ENCODE measurements at regions not wholly inside any gene's neighbourhood (a gene's known extent, or its start where the extent isn't known, plus 50 kb on each side); places are given as distances from the start of the nearest gene placed in this dataset.

DNA sequence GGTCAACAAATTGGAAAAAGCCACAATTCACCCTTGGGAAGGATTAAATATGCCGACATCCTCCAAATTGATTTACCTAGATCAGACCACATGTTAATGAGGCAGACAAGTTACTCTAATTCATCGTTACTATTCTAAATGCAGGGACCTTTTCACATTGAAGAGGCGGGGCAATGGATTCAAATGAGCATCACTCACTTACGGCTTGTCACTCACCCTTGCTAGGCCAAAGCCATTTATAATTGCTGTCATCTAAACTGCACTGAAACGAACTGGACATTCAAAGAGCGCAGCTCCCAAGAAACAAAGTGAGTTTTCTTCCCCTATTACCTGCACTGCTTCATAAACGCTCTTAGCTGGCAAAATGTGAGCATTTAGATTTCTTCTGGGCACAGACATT lies 313.9 kb downstream of the WDR72 start:
- Histone ChIP-seq H3K9me3 (ENCODE audit: control insufficient read depth, low read depth, low read length) (no peaks in the 10 kb centered on the region), H3K27ac (ENCODE audit: low read length) (no peak overlapping the region), H3K27me3 (ENCODE audit: control insufficient read depth, insufficient read depth, low read length) (no peaks in the 10 kb centered on the region), H3K36me3 (ENCODE audit: control insufficient read depth, low read depth, low read length) (no peaks in the 10 kb centered on the region), H3K9ac (ENCODE audit: low read length) (no peak overlapping the region), H3K4me1 (ENCODE audit: control insufficient read depth, low read depth, low read length) (peaks cover 20% of the 10 kb centered on the region), H3K4me3 (ENCODE audit: low read length) (no peak overlapping the region)

DNA sequence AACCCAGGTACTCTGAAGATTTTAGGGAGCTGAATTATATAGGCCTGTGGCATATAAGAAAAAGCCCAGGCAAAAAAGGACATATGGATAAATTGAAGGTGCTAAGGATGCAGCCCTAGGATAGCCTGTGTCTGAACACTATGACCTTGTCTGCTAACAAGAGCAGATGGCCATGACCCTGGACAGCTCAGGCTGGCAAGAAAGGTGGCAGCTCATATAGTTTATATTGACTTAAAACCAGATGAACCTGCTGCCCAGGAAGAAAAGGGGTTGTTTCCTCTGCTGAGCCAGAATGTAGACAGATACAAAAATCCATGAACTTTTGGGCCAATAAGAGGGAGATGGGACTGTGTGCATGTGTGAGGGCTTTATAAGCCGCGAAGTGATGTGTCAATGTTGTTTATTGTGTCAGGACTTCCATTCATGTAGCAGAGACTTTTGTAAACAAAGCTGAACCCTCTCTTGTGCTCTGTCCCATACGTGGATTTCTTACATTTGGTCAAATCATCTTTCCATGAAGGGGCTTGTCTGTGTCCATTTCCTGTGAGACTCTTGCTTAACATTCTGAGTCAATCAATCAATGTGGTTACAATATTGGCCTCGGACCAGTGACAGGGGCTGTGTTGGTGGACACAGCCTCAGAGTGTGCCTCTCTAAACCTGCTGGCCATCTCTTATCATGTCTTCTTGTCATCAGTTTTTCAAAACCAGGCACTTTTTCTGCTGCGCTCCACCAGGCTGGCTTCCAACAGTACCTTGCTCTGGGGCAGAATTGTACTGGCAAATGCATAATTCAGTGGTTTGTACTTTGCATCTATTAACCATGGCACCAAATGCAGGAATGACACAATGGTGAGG lies 321.2 kb downstream of the WDR72 start:
- Histone ChIP-seq H3K9ac (ENCODE audit: low read length) (no peak overlapping the region), H3K27me3 (ENCODE audit: control insufficient read depth, insufficient read depth, low read length) (no peaks in the 10 kb centered on the region), H3K4me3 (ENCODE audit: low read length) (no peak overlapping the region), H3K27ac (ENCODE audit: low read length) (no peak overlapping the region), H3K36me3 (ENCODE audit: control insufficient read depth, low read depth, low read length) (no peaks in the 10 kb centered on the region), H3K4me1 (ENCODE audit: control insufficient read depth, low read depth, low read length) (no peaks in the 10 kb centered on the region), H3K9me3 (ENCODE audit: control insufficient read depth, low read depth, low read length) (no peaks in the 10 kb centered on the region)

DNA sequence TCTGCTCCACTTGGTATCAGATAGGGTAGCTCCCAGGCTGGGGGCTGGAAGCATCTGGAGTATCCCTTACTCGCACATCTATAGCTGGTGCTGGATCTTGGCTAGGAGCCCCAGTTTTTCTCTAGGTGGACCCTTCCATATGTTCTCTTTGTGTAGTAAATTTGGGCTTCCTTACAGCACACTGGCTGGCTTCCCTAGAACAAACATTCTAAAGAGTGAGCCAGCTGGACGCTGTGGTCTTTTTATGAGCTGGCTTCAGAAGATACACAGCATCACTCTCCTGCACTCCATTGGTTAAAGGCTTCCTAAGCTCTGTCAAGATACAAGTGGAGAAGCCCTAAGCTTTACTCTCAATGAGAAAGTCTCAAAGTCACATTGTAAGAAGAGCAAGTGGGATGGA lies 322.1 kb downstream of the WDR72 start:
- Histone ChIP-seq H3K9me3 (ENCODE audit: control insufficient read depth, low read depth, low read length) (no peaks in the 10 kb centered on the region), H3K36me3 (ENCODE audit: control insufficient read depth, low read depth, low read length) (no peaks in the 10 kb centered on the region), H3K9ac (ENCODE audit: low read length) (no peak overlapping the region), H3K27me3 (ENCODE audit: control insufficient read depth, insufficient read depth, low read length) (no peaks in the 10 kb centered on the region), H3K27ac (ENCODE audit: low read length) (no peak overlapping the region), H3K4me3 (ENCODE audit: low read length) (no peak overlapping the region), H3K4me1 (ENCODE audit: control insufficient read depth, low read depth, low read length) (no peaks in the 10 kb centered on the region)

DNA sequence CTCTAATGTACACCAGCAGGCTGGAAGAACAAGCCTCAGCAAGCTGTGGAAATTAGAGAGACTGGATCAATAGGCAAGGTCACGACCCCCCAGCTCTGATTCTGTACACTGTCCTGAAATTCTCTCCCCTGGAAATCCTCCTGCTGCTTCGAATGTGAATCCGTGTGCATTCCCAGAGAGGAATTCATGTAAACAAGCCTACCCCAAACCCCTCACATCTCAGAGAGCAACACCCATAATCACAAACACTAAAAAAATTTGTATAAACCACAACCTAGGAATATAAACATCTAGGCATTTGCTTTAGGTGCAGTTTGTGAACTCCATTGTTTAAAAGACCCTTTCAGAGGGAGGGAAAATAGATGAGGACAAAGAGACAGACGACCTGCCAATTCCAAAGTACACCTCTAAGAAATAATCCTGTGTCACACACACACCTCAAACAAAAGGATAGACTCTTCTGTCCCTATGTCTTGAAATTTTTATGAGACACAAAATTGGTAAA lies 325.2 kb downstream of the WDR72 start:
- no peak overlapping the region for H3K27ac ChIP-seq (ENCODE audit: low read length)
- H3K9me3 ChIP-seq (ENCODE audit: control insufficient read depth, low read depth, low read length) = no peaks in the 10 kb centered on the region
- H3K9ac ChIP-seq (ENCODE audit: low read length) = no peak overlapping the region
- no peak overlapping the region for H3K4me3 ChIP-seq (ENCODE audit: low read length)
- H3K27me3 ChIP-seq (ENCODE audit: control insufficient read depth, insufficient read depth, low read length) = no peaks in the 10 kb centered on the region
- no peaks in the 10 kb centered on the region for H3K36me3 ChIP-seq (ENCODE audit: control insufficient read depth, low read depth, low read length)
- H3K4me1 ChIP-seq (ENCODE audit: control insufficient read depth, low read depth, low read length) = no peaks in the 10 kb centered on the region

DNA sequence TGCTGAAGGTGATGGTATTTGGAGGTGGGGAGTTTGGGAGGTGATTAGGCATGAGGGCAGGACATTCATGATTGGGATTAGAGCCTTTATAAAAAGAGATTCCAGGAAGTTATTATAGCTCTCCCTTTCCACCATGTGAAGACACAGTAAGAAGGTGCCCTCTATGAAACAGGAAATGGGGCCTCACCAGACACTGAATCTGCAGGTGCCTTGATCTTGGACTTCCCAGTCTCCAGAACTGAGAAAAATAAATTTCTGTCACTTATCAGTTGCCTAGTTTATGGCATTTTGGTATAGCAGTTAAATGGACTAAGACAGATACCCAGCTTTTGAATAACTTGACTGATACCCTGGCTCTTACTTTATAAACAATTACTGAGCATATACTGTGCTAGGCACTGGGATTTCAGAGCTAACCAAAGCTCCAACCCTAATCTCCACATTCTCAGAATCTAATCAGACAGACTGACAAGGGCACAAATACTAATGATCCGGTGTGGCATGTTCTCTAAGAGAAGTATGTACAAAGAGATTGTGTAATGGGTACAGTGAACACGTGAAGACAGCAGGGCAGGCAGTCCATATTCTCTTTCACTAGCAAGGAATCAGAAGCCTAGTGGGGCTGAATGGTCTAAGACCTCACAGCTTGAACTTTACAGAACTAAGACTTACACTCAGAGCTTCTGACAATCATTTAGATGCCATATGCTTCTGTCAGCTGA lies 343.1 kb downstream of the WDR72 start:
- Histone ChIP-seq H3K27me3 (ENCODE audit: control insufficient read depth, insufficient read depth, low read length) (no peaks in the 10 kb centered on the region), H3K4me3 (ENCODE audit: low read length) (no peak overlapping the region), H3K36me3 (ENCODE audit: control insufficient read depth, low read depth, low read length) (no peaks in the 10 kb centered on the region), H3K4me1 (ENCODE audit: control insufficient read depth, low read depth, low read length) (no peaks in the 10 kb centered on the region), H3K9ac (ENCODE audit: low read length) (no peak overlapping the region), H3K27ac (ENCODE audit: low read length) (no peak overlapping the region), H3K9me3 (ENCODE audit: control insufficient read depth, low read depth, low read length) (no peaks in the 10 kb centered on the region)

DNA sequence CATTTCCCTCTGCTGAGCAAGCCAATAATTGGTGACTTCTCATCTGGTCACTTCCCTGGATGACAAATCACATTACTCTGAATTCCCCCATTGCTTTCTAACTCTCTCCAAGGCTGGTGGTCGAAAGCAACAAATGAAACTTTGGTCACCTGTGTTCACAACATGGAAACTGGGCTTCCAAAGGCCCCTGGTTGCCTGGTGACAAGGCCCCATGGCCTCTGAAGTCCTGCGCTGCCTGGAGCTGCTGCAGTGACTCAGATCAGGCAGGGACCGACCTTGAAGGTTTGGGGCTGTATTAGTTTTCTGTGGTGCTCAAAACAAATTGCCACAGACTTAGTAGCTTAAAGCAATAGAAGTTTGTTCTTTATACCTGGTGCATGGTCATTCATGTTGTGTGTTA lies 345.3 kb downstream of the WDR72 start:
- H3K9me3 ChIP-seq (ENCODE audit: control insufficient read depth, low read depth, low read length) = no peaks in the 10 kb centered on the region
- no peaks in the 10 kb centered on the region for H3K4me1 ChIP-seq (ENCODE audit: control insufficient read depth, low read depth, low read length)
- H3K27ac ChIP-seq (ENCODE audit: low read length) = no peak overlapping the region
- no peaks in the 10 kb centered on the region for H3K27me3 ChIP-seq (ENCODE audit: control insufficient read depth, insufficient read depth, low read length)
- no peaks in the 10 kb centered on the region for H3K36me3 ChIP-seq (ENCODE audit: control insufficient read depth, low read depth, low read length)
- H3K9ac ChIP-seq (ENCODE audit: low read length) = no peak overlapping the region
- no peak overlapping the region for H3K4me3 ChIP-seq (ENCODE audit: low read length)

DNA sequence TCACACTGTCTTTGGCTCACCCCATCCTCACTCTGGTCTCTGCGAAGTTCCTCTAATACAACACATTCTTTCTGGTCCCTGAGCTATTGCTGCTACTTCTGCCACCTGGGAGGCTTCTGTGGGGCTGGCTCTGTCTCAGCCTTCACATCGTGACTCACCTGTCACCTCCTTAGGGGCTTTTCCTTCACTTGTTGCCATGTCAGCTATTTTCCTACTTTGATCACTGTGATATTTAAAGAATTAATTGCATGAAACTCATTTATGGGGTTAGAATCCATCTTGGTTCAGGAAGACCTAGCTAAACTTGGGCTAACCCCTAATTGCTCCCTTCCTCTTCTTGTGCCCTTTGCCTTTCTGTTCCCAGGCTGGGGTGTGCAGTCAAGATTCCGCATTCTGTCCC lies 346.9 kb downstream of the WDR72 start:
- H3K4me3 ChIP-seq (ENCODE audit: low read length) = no peak overlapping the region

DNA sequence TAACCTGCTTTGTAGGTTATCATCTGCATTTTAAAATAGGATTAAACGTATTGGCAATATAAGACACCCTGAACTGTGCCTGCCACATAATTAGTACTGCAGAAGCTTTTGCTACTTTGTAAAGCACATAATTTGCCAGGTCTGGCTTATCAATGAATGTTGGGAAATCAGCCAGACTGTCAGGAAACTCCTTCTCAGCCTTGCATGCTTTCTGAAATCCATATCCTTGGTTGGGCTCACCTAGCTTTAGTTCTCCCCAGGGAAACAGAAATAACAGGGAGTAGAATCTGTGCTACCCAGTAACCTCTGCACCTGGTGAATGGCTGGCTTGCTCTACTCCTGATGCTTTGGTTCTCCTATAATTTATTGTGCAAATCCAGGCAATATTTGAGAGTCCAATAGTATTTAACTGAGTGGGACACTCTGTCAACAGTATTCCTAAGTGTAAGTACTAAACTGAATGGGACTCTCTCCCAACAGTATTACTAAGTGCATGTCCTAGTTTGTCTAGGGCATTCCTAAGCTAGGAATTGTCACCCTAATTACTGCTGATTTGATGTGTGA lies 354.5 kb downstream of the WDR72 start:
- Histone ChIP-seq H3K4me1 (ENCODE audit: control insufficient read depth, low read depth, low read length) (peaks cover 6% of the 10 kb centered on the region), H3K27ac (ENCODE audit: low read length) (no peak overlapping the region), H3K4me3 (ENCODE audit: low read length) (no peak overlapping the region), H3K36me3 (ENCODE audit: control insufficient read depth, low read depth, low read length) (no peaks in the 10 kb centered on the region), H3K27me3 (ENCODE audit: control insufficient read depth, insufficient read depth, low read length) (no peaks in the 10 kb centered on the region), H3K9ac (ENCODE audit: low read length) (no peak overlapping the region), H3K9me3 (ENCODE audit: control insufficient read depth, low read depth, low read length) (no peaks in the 10 kb centered on the region)

More for the DNA sequence above, 346.9 kb downstream of the WDR72 start:
- Histone ChIP-seq H3K27ac (ENCODE audit: low read length) (no peak overlapping the region), H3K4me1 (ENCODE audit: control insufficient read depth, low read depth, low read length) (no peaks in the 10 kb centered on the region), H3K27me3 (ENCODE audit: control insufficient read depth, insufficient read depth, low read length) (no peaks in the 10 kb centered on the region), H3K36me3 (ENCODE audit: control insufficient read depth, low read depth, low read length) (no peaks in the 10 kb centered on the region), H3K9ac (ENCODE audit: low read length) (no peak overlapping the region), H3K9me3 (ENCODE audit: control insufficient read depth, low read depth, low read length) (no peaks in the 10 kb centered on the region)

DNA sequence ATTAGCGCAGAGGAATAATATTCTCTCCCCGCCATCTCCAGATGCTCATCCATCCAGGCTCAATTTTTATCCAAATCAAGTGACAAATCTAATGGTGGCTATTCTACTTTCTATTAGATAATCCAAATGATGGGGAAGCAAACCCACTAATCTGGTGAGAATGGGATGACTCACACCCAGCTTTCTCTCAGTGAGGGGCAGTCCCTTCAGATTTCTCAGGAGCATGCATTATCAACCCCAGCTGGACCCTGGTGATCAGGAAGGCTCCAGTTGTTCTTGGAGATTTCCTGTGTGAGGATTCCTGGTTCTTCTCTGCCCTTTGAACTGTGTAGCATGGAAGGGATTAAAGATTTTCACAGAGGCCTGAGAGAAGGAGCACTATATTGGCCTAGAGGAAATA lies 358.0 kb downstream of the WDR72 start:
- Histone ChIP-seq H3K4me1 (ENCODE audit: control insufficient read depth, low read depth, low read length) (peaks cover 6% of the 10 kb centered on the region), H3K36me3 (ENCODE audit: control insufficient read depth, low read depth, low read length) (no peaks in the 10 kb centered on the region), H3K9ac (ENCODE audit: low read length) (no peak overlapping the region), H3K27ac (ENCODE audit: low read length) (no peak overlapping the region), H3K4me3 (ENCODE audit: low read length) (no peak overlapping the region), H3K27me3 (ENCODE audit: control insufficient read depth, insufficient read depth, low read length) (no peaks in the 10 kb centered on the region), H3K9me3 (ENCODE audit: control insufficient read depth, low read depth, low read length) (no peaks in the 10 kb centered on the region)

DNA sequence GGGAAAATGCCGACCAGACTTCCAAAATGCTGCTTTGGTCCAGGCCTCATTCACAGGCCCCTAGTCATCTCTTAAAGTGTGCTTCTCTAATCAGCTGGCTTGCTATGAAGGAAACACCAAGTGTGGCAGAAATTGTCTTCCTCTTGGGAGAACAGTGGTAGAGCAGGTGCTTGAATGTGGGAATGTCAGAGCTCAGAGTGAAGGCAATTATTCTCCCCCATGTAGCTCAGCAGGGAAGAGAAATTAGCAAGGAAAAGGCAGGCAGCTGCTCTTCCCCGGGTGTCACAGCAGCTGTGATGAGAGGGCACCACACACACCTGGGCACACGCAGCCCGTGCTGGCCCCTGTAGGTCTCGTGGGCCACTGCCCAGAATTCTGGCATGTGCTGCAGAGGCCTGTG lies 358.5 kb downstream of the WDR72 start:
- H3K9ac ChIP-seq (ENCODE audit: low read length) = no peak overlapping the region
- no peak overlapping the region for H3K27ac ChIP-seq (ENCODE audit: low read length)
- H3K4me3 ChIP-seq (ENCODE audit: low read length) = no peak overlapping the region
- H3K4me1 ChIP-seq (ENCODE audit: control insufficient read depth, low read depth, low read length) = peaks cover 6% of the 10 kb centered on the region
- no peaks in the 10 kb centered on the region for H3K36me3 ChIP-seq (ENCODE audit: control insufficient read depth, low read depth, low read length)
- H3K27me3 ChIP-seq (ENCODE audit: control insufficient read depth, insufficient read depth, low read length) = no peaks in the 10 kb centered on the region
- no peaks in the 10 kb centered on the region for H3K9me3 ChIP-seq (ENCODE audit: control insufficient read depth, low read depth, low read length)

DNA sequence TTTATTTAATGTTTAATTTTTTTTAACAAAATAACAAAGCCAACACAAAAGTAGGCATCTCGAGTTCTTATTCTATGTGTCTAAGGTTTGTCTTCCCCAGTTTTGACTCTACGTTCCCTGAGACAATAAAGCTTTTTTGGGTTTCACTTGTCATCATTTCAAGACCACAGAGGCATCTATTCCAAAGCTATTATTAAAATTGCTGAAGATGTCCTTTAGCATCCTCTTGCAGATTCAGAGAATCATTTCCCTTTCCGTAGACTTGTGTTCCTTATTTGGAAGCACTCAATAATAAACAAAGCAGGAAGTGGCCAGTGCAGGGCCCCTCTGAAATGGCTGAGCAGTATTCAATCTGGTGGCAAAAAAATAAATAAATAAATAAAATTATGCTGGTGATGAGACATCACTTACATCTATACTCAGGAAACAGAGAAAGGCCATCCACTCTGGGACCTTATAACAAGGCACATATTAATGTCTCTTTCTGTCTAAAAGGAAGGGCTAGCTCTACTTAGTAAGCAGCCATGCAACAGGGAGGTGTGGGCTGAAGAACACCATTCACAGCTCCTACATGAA lies 362.3 kb downstream of the WDR72 start:
- Histone ChIP-seq H3K9ac (ENCODE audit: low read length) (no peak overlapping the region), H3K27ac (ENCODE audit: low read length) (no peak overlapping the region), H3K36me3 (ENCODE audit: control insufficient read depth, low read depth, low read length) (no peaks in the 10 kb centered on the region), H3K4me3 (ENCODE audit: low read length) (no peak overlapping the region), H3K27me3 (ENCODE audit: control insufficient read depth, insufficient read depth, low read length) (no peaks in the 10 kb centered on the region), H3K9me3 (ENCODE audit: control insufficient read depth, low read depth, low read length) (no peaks in the 10 kb centered on the region), H3K4me1 (ENCODE audit: control insufficient read depth, low read depth, low read length) (peaks cover 6% of the 10 kb centered on the region)
